Keratinocyte (primary cell): ENCODE measurements at regions not wholly inside any gene's neighbourhood (a gene's known extent, or its start where the extent isn't known, plus 50 kb on each side); places are given as distances from the start of the nearest gene placed in this dataset.

Source experiments
- DNase-seq: peaks from one replicate; pipeline ENCODE4 v3.0.0-alpha.2; 2011; ENCODE audit warnings: low read depth, missing footprints, low spot score
- FAIRE-seq: peaks from 2 replicates; lab custom pipeline; 2011; peaks lifted over from hg19 to GRCh38; lab: Jason Lieb, UNC
- H2AFZ ChIP-seq: 2 replicates; pipeline ENCODE4 v1.6.0; 2012; ENCODE audit warnings: low read length, control low read depth, inconsistent platforms; ENCODE audit not compliant: control insufficient read depth
- H3K27ac ChIP-seq: 2 replicates; pipeline ENCODE4 v1.5.1; 2011; ENCODE audit warnings: low read length; ENCODE audit not compliant: control insufficient read depth, insufficient read depth
- H3K27me3 ChIP-seq: 3 replicates; pipeline ENCODE4 v1.6.0; 2011; ENCODE audit warnings: low read length; ENCODE audit not compliant: control insufficient read depth, insufficient read depth; ENCODE audit errors: extremely low read depth
- H3K36me3 ChIP-seq, 2 experiments: 2 replicates in 1 of 2; 3 replicates in 1 of 2; pipeline ENCODE4 v1.5.1; 2011; ENCODE audit warnings: low read length in 2 of 2, mild to moderate bottlenecking in 1 of 2; ENCODE audit not compliant: control insufficient read depth in 2 of 2, insufficient read depth in 2 of 2; ENCODE audit errors: extremely low read depth in 1 of 2
- H3K4me1 ChIP-seq: 3 replicates; pipeline ENCODE4 v1.5.1; 2011; ENCODE audit warnings: low read length; ENCODE audit not compliant: control insufficient read depth, insufficient read depth; ENCODE audit errors: extremely low read depth
- H3K4me2 ChIP-seq: 3 replicates; pipeline ENCODE4 v1.6.0; 2011; ENCODE audit warnings: low read depth, low read length; ENCODE audit not compliant: control insufficient read depth, insufficient read depth; ENCODE audit errors: extremely low read depth
- H3K4me3 ChIP-seq, 3 experiments: fragments of 200-600 bp in 1 of 3; sonication (generic) in 1 of 3; 2 replicates in 2 of 3; 3 replicates in 1 of 3; pipeline ENCODE4 v1.5.1; 2011 to 2016; ENCODE audit warnings: low read length in 3 of 3, mild to moderate bottlenecking in 3 of 3, control low read depth in 2 of 3, inconsistent platforms in 1 of 3, low read depth in 1 of 3, mixed read lengths in 1 of 3, mixed run types in 1 of 3, moderate library complexity in 1 of 3; ENCODE audit not compliant: control insufficient read depth in 2 of 3, insufficient read depth in 2 of 3; ENCODE audit errors: extremely low read depth in 1 of 3
- H3K79me2 ChIP-seq: 2 replicates; pipeline ENCODE4 v1.6.0; 2012; ENCODE audit warnings: low read length; ENCODE audit not compliant: control insufficient read depth, insufficient read depth
- H3K9ac ChIP-seq: 3 replicates; pipeline ENCODE4 v1.6.0; 2011; ENCODE audit warnings: low read length; ENCODE audit not compliant: control insufficient read depth, insufficient read depth; ENCODE audit errors: extremely low read depth
- H3K9me1 ChIP-seq: 3 replicates; pipeline ENCODE4 v1.6.0; 2011; ENCODE audit warnings: low read length; ENCODE audit not compliant: control insufficient read depth, insufficient read depth; ENCODE audit errors: extremely low read depth
- H3K9me3 ChIP-seq: 2 replicates; pipeline ENCODE4 v1.5.1; 2012; ENCODE audit warnings: low read depth, low read length; ENCODE audit not compliant: control insufficient read depth
- H4K20me1 ChIP-seq: 3 replicates; pipeline ENCODE4 v1.6.0; 2011; ENCODE audit warnings: low read length; ENCODE audit not compliant: control insufficient read depth, insufficient read depth; ENCODE audit errors: extremely low read depth
- CTCF ChIP-seq, 3 experiments: IDR thresholded peaks in 1 of 3; conservative IDR thresholded peaks in 1 of 3; optimal IDR thresholded peaks in 1 of 3; 2 replicates in 2 of 3; 3 replicates in 1 of 3; pipeline versions ENCODE3 to v1.5.1; 2011; ENCODE audit warnings: low read length in 3 of 3, mild to moderate bottlenecking in 3 of 3, moderate library complexity in 2 of 3, control low read depth in 1 of 3, inconsistent platforms in 1 of 3; ENCODE audit not compliant: insufficient read depth in 2 of 3; ENCODE audit errors: extremely low read depth in 1 of 3
- EZH2 ChIP-seq: IDR thresholded peaks from one replicate; pipeline ENCODE4 v1.6.1; 2012; ENCODE audit warnings: inconsistent platforms, mild to moderate bottlenecking, low read length, moderate library complexity
- dilution Hi-C: fragments of 300-500 bp; cut with MboI; formaldehyde crosslinking; loops from one replicate; pipeline ENCODE4 v1.7.0; 2020; ENCODE audit warnings: low sequenced_read_pairs; ENCODE audit not compliant: extremely low pct_ligation_motif_present

- Histone ChIP-seq H3K9me1 (no peaks in the 10 kb centered on the region), H3K9me3 (peaks cover 8% of the 10 kb centered on the region), H2AFZ (no peak overlapping the region), H3K79me2 (no peaks in the 10 kb centered on the region), H3K36me3 (no peaks in the 10 kb centered on the region), H4K20me1 (no peaks in the 10 kb centered on the region), H3K9ac (no peak overlapping the region), H3K27me3 (no peaks in the 10 kb centered on the region), H3K4me2 (no peak overlapping the region), H3K4me1 (no peaks in the 10 kb centered on the region), H3K4me3 (no peak overlapping the region), H3K27ac (no peak overlapping the region)
- FAIRE-seq (no peak), DNase-seq (no peak)
- TF ChIP-seq EZH2 (no peak), CTCF (optimal IDR thresholded peaks at IDR 0.05 in 1 of 3, IDR thresholded peaks at IDR 0.05 in 1 of 3, conservative IDR thresholded peaks at IDR 0.05 in 1 of 3; ENCODE audit: extremely low read depth in 1 of 3, insufficient read depth in 2 of 3, low read length in 3 of 3) (no peak)
- dilution Hi-C loops: no loop called here
Measured at GRCh38 chrX:791479-792034, 161.0 kb downstream of the SHOX start.

- H3K9me1 ChIP-seq: no peaks in the 10 kb centered on the region
- no peak overlapping the region for H3K9ac ChIP-seq
- no peaks in the 10 kb centered on the region for H3K36me3 ChIP-seq
- no peaks in the 10 kb centered on the region for H3K4me1 ChIP-seq
- H4K20me1 ChIP-seq: no peaks in the 10 kb centered on the region
- dilution Hi-C loops: no loop called here
- no peak for FAIRE-seq
- no peak for DNase-seq
- H3K27me3 ChIP-seq: no peaks in the 10 kb centered on the region
- no peak overlapping the region for H3K4me3 ChIP-seq
- no peak overlapping the region for H2AFZ ChIP-seq
- no peak overlapping the region for H3K4me2 ChIP-seq
- H3K79me2 ChIP-seq: no peaks in the 10 kb centered on the region
- peaks cover 10% of the 10 kb centered on the region for H3K9me3 ChIP-seq
- TF ChIP-seq CTCF (optimal IDR thresholded peaks at IDR 0.05 in 1 of 3, IDR thresholded peaks at IDR 0.05 in 1 of 3, conservative IDR thresholded peaks at IDR 0.05 in 1 of 3; ENCODE audit: extremely low read depth in 1 of 3, insufficient read depth in 2 of 3, low read length in 3 of 3): no peak
- TF ChIP-seq EZH2: no peak
- no peak overlapping the region for H3K27ac ChIP-seq
Measured at GRCh38 chrX:790783-791360, 160.3 kb downstream of the SHOX start.
